ENCODE measurements at regions not wholly inside any gene's neighbourhood (a gene's known extent, or its start where the extent isn't known, plus 50 kb on each side); places are given as distances from the start of the nearest gene placed in this dataset.

GRCh38 chr17:14641117-14641516 is 340.2 kb downstream of the HS3ST3B1 start:
- TF ChIP-seq EZH2 (IDR thresholded peaks at IDR 0.05; ENCODE audit: borderline replicate concordance, low read length) (no peak), CTCF (IDR thresholded peaks at IDR 0.05; ENCODE audit: low read length) (no peak)
